HCT116 (cell line): ENCODE measurements at regions not wholly inside any gene's neighbourhood (a gene's known extent, or its start where the extent isn't known, plus 50 kb on each side); places are given as distances from the start of the nearest gene placed in this dataset.

Experiments
- ATAC-seq: fragments of 200-7000 bp; cut with Tn5 transposase; 2 replicates; pipeline ENCODE4 v1.9.1; 2020; ENCODE audit warnings: mild to moderate bottlenecking, moderate library complexity
- BruUV-seq: library from RNA; stranded (reverse); fragments of 400-500 nt; replicated peaks from 2 replicates; lab custom pipeline; 2021; lab: Mats Ljungman, UMichigan
- CTCF ChIA-PET: fragments of 300-600 bp; sonication (Branson Sonifier 250); formaldehyde crosslinking; loops from one replicate; lab custom pipeline; 2021; ENCODE audit warnings: antibody characterized with exemption; lab: Charles Lee
- POLR2A ChIA-PET: fragments of 300-600, 350-600 bp; sonication (Branson Sonifier 250); formaldehyde crosslinking; loops from one replicate; lab custom pipeline; 2021; ENCODE audit warnings: antibody characterized with exemption; lab: Charles Lee
- RAD21 ChIA-PET, 2 experiments: fragments of 300-600 bp; sonication (Branson Sonifier 250); formaldehyde crosslinking; loops; one replicate each; lab custom pipeline; 2023; ENCODE audit warnings: low total read pairs in 2 of 2; ENCODE audit not compliant: uncharacterized antibody in 2 of 2, unreplicated experiment in 2 of 2, low non-redundant PET in 1 of 2; lab: Charles Lee
- DNase-seq: peaks from one replicate; pipeline ENCODE4 v3.0.0-alpha.2; 2010; ENCODE audit warnings: low read depth, low spot score
- H2AFZ ChIP-seq: fragments of 200-600 bp; shearing (Covaris generic), sonication (generic); 2 replicates; pipeline ENCODE4 v1.6.1; 2017; ENCODE audit warnings: low read depth, mixed run types, mixed read lengths, antibody characterized with exemption, low read length; ENCODE audit not compliant: poor library complexity, severe bottlenecking
- H3K27ac ChIP-seq: 2 replicates; pipeline ENCODE4 v1.5.1; 2012; ENCODE audit warnings: low read depth, low read length
- H3K27me3 ChIP-seq: fragments of 200-600 bp; sonication (generic); 2 replicates; pipeline ENCODE4 v1.6.1; 2016; ENCODE audit warnings: mixed run types, low read length, mixed read lengths; ENCODE audit not compliant: insufficient read depth
- H3K36me3 ChIP-seq, 2 experiments: fragments of 200-500 bp in 1 of 2; fragments of 200-600 bp in 1 of 2; sonication (Bioruptor generic) in 1 of 2; sonication (generic) in 1 of 2; 2 replicates each; pipeline versions ENCODE4 v1.5.1 to v1.6.1; 2014 to 2016; ENCODE audit warnings: low read length in 2 of 2, inconsistent platforms in 1 of 2, mixed read lengths in 1 of 2, mixed run types in 1 of 2; ENCODE audit not compliant: insufficient read depth in 2 of 2, control insufficient read depth in 1 of 2
- H3K4me1 ChIP-seq, 2 experiments: fragments of 200-600 bp in 1 of 2; sonication (generic) in 1 of 2; 2 replicates each; pipeline versions ENCODE4 v1.5.1 to v1.6.1; 2012 to 2017; ENCODE audit warnings: low read length in 2 of 2, inconsistent platforms in 1 of 2, mild to moderate bottlenecking in 1 of 2, mixed read lengths in 1 of 2, mixed run types in 1 of 2, moderate library complexity in 1 of 2; ENCODE audit not compliant: insufficient read depth in 2 of 2, control insufficient read depth in 1 of 2
- H3K4me2 ChIP-seq: fragments of 200-600 bp; sonication (generic); 2 replicates; pipeline ENCODE4 v1.6.1; 2017; ENCODE audit warnings: mixed run types, low read length, mixed read lengths
- H3K4me3 ChIP-seq, 2 experiments: fragments of 200-600 bp in 1 of 2; sonication (generic) in 1 of 2; replicated peaks in 1 of 2; 2 replicates each; pipeline ENCODE4 v1.5.1; 2011 to 2016; ENCODE audit warnings: low read length in 2 of 2, control low read depth in 1 of 2, low read depth in 1 of 2, mild to moderate bottlenecking in 1 of 2, mixed read lengths in 1 of 2, mixed run types in 1 of 2
- H3K79me2 ChIP-seq: fragments of 200-600 bp; sonication (generic); 2 replicates; pipeline ENCODE4 v1.6.1; 2017; ENCODE audit warnings: mild to moderate bottlenecking, mixed run types, low read length, moderate library complexity, mixed read lengths; ENCODE audit not compliant: insufficient read depth
- H3K9ac ChIP-seq: fragments of 200-600 bp; sonication (generic); 2 replicates; pipeline ENCODE4 v1.6.1; 2016; ENCODE audit warnings: low read length, mixed read lengths
- H3K9me2 ChIP-seq: fragments of 200-600 bp; sonication (generic), shearing (Covaris generic); 2 replicates; pipeline ENCODE4 v1.6.1; 2017; ENCODE audit warnings: mixed run types, mild to moderate bottlenecking, moderate library complexity; ENCODE audit not compliant: insufficient read depth
- H3K9me3 ChIP-seq, 2 experiments: fragments of 200-500 bp in 1 of 2; fragments of 200-600 bp in 1 of 2; sonication (Bioruptor generic) in 1 of 2; sonication (generic) in 1 of 2; 2 replicates each; pipeline ENCODE4 v1.6.1; 2014 to 2017; ENCODE audit warnings: low read length in 2 of 2, mixed read lengths in 2 of 2, inconsistent platforms in 1 of 2, low read depth in 1 of 2, mild to moderate bottlenecking in 1 of 2, mixed run types in 1 of 2, moderate library complexity in 1 of 2; ENCODE audit not compliant: control insufficient read depth in 1 of 2, insufficient read depth in 1 of 2
- H4K20me1 ChIP-seq: fragments of 200-600 bp; sonication (generic), shearing (Covaris generic); 2 replicates; pipeline ENCODE4 v1.6.1; 2017; ENCODE audit warnings: mixed run types, mild to moderate bottlenecking, moderate library complexity; ENCODE audit not compliant: insufficient read depth
- CBX3 ChIP-seq: IDR thresholded peaks from 2 replicates; pipeline ENCODE4 v1.6.1; 2012; ENCODE audit warnings: low read depth
- EGR1 ChIP-seq: IDR thresholded peaks from 2 replicates; pipeline ENCODE4 v1.6.1; 2012; ENCODE audit warnings: low read depth
- ELF1 ChIP-seq: IDR thresholded peaks from 2 replicates; pipeline ENCODE4 v1.6.1; 2012; ENCODE audit warnings: low read depth, borderline replicate concordance
- EZH2 ChIP-seq: fragments of 200-600 bp; sonication (generic); IDR thresholded peaks from 2 replicates; pipeline ENCODE4 v1.6.1; 2017; ENCODE audit warnings: antibody characterized with exemption, mixed run types
- EZH2phosphoT487 ChIP-seq: fragments of 200-600 bp; IDR thresholded peaks from 2 replicates; pipeline ENCODE4 v1.6.1; 2018; ENCODE audit warnings: antibody characterized with exemption, borderline replicate concordance
- FOSL1 ChIP-seq: IDR thresholded peaks from 2 replicates; pipeline ENCODE4 v1.6.1; 2012; ENCODE audit warnings: low read depth
- JUND ChIP-seq: IDR thresholded peaks from 2 replicates; pipeline ENCODE4 v1.6.1; 2012
- POLR2AphosphoS5 ChIP-seq: IDR thresholded peaks from 2 replicates; pipeline ENCODE4 v1.6.1; 2011; ENCODE audit warnings: mild to moderate bottlenecking, low read depth, low read length, moderate library complexity
- RAD21 ChIP-seq: IDR thresholded peaks from 2 replicates; pipeline ENCODE4 v1.6.1; 2012; ENCODE audit warnings: low read depth, mild to moderate bottlenecking
- SIN3A ChIP-seq: IDR thresholded peaks from 2 replicates; pipeline ENCODE4 v1.6.1; 2012; ENCODE audit warnings: low read depth
- SP1 ChIP-seq: IDR thresholded peaks from 2 replicates; pipeline ENCODE4 v1.6.1; 2012; ENCODE audit warnings: low read depth
- TCF7L2 ChIP-seq: IDR thresholded peaks from 2 replicates; pipeline ENCODE4 v1.7.0; 2011; ENCODE audit warnings: borderline replicate concordance, inconsistent platforms; ENCODE audit not compliant: insufficient read depth, insufficient read length; ENCODE audit errors: extremely low read depth
- ZFX ChIP-seq: fragments of 450-650 bp; IDR thresholded peaks from 2 replicates; pipeline ENCODE4 v1.6.1; 2017
- ZNF274 ChIP-seq: fragments of 200-500 bp; sonication (Bioruptor generic); IDR thresholded peaks from 2 replicates; pipeline ENCODE4 v1.6.1; 2014; ENCODE audit warnings: mild to moderate bottlenecking, low read depth, low read length, inconsistent platforms
- intact Hi-C: fragments of 100-400 bp; cut with micrococcal nuclease; formaldehyde crosslinking; loops from 2 replicates; pipeline ENCODE4 v1.10.0; 2022
- TF ChIP-seq, protein P1 (sequence below): IDR thresholded peaks from 2 replicates; pipeline ENCODE4 v1.6.1; 2011; ENCODE audit warnings: mild to moderate bottlenecking, low read length, moderate library complexity; ENCODE audit not compliant: insufficient replicate concordance; ENCODE audit errors: extremely low read depth
- TF ChIP-seq, protein P2 (sequence below): IDR thresholded peaks from 2 replicates; pipeline ENCODE4 v1.6.1; 2012
- TF ChIP-seq, protein P3 (sequence below): IDR thresholded peaks from 2 replicates; pipeline ENCODE4 v1.6.1; 2012
- TF ChIP-seq, protein P4 (sequence below): IDR thresholded peaks from 2 replicates; pipeline ENCODE4 v1.6.1; 2012; ENCODE audit warnings: low read depth

DNA sequence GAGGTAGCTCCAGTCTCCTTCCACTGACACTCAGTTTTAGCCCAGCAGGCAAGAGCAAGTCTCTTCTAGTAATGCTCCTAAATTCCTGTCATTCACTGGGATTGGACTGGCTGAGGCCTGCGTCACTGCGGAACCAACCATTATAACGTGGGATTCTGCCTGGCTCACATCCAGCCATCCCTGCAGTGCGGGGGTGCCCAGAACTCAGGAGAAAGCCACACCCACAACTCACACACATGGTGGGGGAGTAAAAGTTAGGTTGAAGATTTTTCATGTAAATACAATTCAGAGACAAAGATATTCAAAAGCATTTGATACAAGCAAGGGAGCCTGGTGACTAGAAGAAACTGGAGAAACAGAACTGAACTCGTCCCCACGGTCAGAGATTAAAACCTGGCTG, 504.0 kb upstream of the CDH4 start (continued):
- TF ChIP-seq ZFX (no peak), EZH2 (no peak), POLR2AphosphoS5 (no peak)

DNA sequence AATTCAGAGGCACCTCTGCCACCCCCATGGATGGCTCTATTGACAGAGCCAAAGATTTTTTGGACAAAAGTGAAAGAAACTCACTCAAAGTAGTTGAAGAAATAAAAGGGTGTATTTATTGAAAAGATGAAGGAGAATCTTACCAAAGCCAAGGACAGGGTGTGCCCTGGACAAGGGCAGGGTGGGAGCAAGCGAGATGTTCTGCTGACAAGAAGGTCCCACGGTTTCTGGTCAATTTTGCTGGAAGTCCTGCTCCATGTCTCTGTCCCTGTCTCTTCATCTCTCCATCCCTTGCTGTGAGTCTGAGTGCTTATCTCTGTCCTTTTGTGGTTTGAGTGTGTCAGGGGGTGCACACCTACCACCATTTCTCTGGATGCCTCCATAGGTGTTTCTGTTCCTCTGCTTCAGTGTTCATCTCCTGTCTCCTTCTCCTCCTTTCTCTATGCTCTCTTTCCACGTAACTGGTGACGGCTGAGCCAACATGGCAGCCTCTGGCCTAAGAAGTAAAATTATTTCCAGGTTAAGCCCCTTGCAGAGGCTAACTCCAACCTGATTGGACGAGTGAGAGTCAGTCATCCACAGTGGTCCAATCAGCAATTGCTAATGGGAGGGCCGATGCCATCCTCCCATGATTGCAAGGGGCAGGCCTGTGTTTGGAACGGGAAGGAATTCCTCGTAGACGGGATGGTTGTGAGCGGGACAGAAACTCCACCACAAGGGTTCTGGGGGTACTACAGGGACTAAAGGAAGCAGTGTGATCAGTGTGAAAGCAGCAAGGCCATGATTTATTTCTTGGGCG, 502.1 kb upstream of the CDH4 start:
- Histone ChIP-seq H3K79me2 (no peaks in the 10 kb centered on the region), H4K20me1 (no peaks in the 10 kb centered on the region), H3K27me3 (no peaks in the 10 kb centered on the region), H3K9me2 (no peaks in the 10 kb centered on the region), H3K9me3 (peaks cover 32 to 40% of the 10 kb centered on the region in 2 experiments; a peak in 2 of 4 replicates), H3K4me1 (no peaks in the 10 kb centered on the region), H3K36me3 (no peaks in the 10 kb centered on the region), H3K4me3 (no peak overlapping the region), H3K9ac (no peak overlapping the region), H3K27ac (no peak overlapping the region), H2AFZ (no peak overlapping the region), H3K4me2 (no peak overlapping the region)
- RAD21 ChIA-PET: no interaction called here
- DNase-seq: no peak
- TF ChIP-seq, protein P1, sequence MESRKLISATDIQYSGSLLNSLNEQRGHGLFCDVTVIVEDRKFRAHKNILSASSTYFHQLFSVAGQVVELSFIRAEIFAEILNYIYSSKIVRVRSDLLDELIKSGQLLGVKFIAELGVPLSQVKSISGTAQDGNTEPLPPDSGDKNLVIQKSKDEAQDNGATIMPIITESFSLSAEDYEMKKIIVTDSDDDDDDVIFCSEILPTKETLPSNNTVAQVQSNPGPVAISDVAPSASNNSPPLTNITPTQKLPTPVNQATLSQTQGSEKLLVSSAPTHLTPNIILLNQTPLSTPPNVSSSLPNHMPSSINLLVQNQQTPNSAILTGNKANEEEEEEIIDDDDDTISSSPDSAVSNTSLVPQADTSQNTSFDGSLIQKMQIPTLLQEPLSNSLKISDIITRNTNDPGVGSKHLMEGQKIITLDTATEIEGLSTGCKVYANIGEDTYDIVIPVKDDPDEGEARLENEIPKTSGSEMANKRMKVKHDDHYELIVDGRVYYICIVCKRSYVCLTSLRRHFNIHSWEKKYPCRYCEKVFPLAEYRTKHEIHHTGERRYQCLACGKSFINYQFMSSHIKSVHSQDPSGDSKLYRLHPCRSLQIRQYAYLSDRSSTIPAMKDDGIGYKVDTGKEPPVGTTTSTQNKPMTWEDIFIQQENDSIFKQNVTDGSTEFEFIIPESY: no peak
- TF ChIP-seq TCF7L2: no peak
- TF ChIP-seq, protein P2, sequence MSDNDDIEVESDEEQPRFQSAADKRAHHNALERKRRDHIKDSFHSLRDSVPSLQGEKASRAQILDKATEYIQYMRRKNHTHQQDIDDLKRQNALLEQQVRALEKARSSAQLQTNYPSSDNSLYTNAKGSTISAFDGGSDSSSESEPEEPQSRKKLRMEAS: no peak
- TF ChIP-seq, protein P3, sequence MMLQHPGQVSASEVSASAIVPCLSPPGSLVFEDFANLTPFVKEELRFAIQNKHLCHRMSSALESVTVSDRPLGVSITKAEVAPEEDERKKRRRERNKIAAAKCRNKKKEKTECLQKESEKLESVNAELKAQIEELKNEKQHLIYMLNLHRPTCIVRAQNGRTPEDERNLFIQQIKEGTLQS: no peak
- TF ChIP-seq EGR1: no peak
- no peak for TF ChIP-seq SP1
- TF ChIP-seq ZNF274: no peak
- no peak for TF ChIP-seq SIN3A
- no peak for TF ChIP-seq EZH2phosphoT487
- no peak for TF ChIP-seq ZFX
- TF ChIP-seq JUND: no peak
- TF ChIP-seq FOSL1: no peak
- TF ChIP-seq, protein P4, sequence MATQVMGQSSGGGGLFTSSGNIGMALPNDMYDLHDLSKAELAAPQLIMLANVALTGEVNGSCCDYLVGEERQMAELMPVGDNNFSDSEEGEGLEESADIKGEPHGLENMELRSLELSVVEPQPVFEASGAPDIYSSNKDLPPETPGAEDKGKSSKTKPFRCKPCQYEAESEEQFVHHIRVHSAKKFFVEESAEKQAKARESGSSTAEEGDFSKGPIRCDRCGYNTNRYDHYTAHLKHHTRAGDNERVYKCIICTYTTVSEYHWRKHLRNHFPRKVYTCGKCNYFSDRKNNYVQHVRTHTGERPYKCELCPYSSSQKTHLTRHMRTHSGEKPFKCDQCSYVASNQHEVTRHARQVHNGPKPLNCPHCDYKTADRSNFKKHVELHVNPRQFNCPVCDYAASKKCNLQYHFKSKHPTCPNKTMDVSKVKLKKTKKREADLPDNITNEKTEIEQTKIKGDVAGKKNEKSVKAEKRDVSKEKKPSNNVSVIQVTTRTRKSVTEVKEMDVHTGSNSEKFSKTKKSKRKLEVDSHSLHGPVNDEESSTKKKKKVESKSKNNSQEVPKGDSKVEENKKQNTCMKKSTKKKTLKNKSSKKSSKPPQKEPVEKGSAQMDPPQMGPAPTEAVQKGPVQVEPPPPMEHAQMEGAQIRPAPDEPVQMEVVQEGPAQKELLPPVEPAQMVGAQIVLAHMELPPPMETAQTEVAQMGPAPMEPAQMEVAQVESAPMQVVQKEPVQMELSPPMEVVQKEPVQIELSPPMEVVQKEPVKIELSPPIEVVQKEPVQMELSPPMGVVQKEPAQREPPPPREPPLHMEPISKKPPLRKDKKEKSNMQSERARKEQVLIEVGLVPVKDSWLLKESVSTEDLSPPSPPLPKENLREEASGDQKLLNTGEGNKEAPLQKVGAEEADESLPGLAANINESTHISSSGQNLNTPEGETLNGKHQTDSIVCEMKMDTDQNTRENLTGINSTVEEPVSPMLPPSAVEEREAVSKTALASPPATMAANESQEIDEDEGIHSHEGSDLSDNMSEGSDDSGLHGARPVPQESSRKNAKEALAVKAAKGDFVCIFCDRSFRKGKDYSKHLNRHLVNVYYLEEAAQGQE: no peak
- no peak for TF ChIP-seq ELF1
- no peak for TF ChIP-seq RAD21
- no peak for TF ChIP-seq POLR2AphosphoS5
- TF ChIP-seq CBX3: no peak
- BruUV-seq: no TSS peak
- POLR2A ChIA-PET: no interaction called here
- no peak for ATAC-seq
- CTCF ChIA-PET: no interaction called here
- intact Hi-C loops: no loop called here
